Neural crest cell (in vitro differentiated cells): ENCODE measurements at regions not wholly inside any gene's neighbourhood (a gene's known extent, or its start where the extent isn't known, plus 50 kb on each side); places are given as distances from the start of the nearest gene placed in this dataset.

Experiments
- DNase-seq: peaks from one replicate; pipeline ENCODE4 v3.0.0; 2021; ENCODE audit warnings: low read depth, mixed read lengths, low spot score
- H3K27ac Mint-ChIP-seq: one replicate; pipeline ENCODE4 v1.8.0; 2021; ENCODE audit warnings: mild to moderate bottlenecking, mixed read lengths; ENCODE audit not compliant: unreplicated experiment
- H3K27me3 Mint-ChIP-seq: 2 replicates; pipeline ENCODE4 v1.8.0; 2021; ENCODE audit warnings: low read depth, mild to moderate bottlenecking, mixed read lengths
- H3K36me3 Mint-ChIP-seq: 2 replicates; pipeline ENCODE4 v1.8.0; 2021; ENCODE audit warnings: low read depth, mild to moderate bottlenecking, mixed read lengths
- H3K4me1 Mint-ChIP-seq: 2 replicates; pipeline ENCODE4 v1.8.0; 2021; ENCODE audit warnings: mixed read lengths
- H3K4me3 Mint-ChIP-seq: one replicate; pipeline ENCODE4 v1.8.0; 2021; ENCODE audit warnings: mild to moderate bottlenecking, mixed read lengths
- H3K9me3 Mint-ChIP-seq: 2 replicates; pipeline ENCODE4 v1.8.0; 2021; ENCODE audit warnings: mixed read lengths
- TF ChIP-seq, protein P1 (sequence below): fragments of 200-600 bp; sonication (generic); conservative IDR thresholded peaks from 2 replicates; pipeline ENCODE4 v1.5.0; 2021; ENCODE audit warnings: antibody characterized with exemption, mild to moderate bottlenecking

DNA sequence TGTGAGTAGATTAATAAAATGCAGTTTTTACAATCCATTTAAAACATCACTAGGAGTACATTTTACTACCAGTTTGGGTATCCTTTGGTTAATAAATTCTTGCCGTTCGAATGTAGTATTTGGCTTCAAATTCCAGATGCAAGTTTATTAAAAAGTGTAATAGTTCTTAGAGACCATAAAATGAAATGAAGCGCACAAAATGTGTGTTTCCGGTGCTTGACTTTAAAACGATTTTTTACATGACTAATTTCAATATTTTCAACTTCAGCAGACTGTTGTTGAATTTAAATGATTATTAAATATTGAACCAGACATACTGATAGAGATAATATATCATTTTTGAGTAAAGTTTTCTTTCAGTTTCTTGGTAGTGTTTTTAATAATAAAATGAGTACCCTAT lies 138.4 kb upstream of the NAALADL2 start:
- TF ChIP-seq, protein P1, sequence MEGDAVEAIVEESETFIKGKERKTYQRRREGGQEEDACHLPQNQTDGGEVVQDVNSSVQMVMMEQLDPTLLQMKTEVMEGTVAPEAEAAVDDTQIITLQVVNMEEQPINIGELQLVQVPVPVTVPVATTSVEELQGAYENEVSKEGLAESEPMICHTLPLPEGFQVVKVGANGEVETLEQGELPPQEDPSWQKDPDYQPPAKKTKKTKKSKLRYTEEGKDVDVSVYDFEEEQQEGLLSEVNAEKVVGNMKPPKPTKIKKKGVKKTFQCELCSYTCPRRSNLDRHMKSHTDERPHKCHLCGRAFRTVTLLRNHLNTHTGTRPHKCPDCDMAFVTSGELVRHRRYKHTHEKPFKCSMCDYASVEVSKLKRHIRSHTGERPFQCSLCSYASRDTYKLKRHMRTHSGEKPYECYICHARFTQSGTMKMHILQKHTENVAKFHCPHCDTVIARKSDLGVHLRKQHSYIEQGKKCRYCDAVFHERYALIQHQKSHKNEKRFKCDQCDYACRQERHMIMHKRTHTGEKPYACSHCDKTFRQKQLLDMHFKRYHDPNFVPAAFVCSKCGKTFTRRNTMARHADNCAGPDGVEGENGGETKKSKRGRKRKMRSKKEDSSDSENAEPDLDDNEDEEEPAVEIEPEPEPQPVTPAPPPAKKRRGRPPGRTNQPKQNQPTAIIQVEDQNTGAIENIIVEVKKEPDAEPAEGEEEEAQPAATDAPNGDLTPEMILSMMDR = no peak
- Mint-ChIP-seq H3K27ac (no peak overlapping the region), H3K36me3 (no peaks in the 10 kb centered on the region), H3K9me3 (peaks cover 2% of the 10 kb centered on the region), H3K4me3 (no peak overlapping the region), H3K4me1 (peaks cover 6% of the 10 kb centered on the region), H3K27me3 (no peaks in the 10 kb centered on the region)
- DNase-seq = no peak

DNA sequence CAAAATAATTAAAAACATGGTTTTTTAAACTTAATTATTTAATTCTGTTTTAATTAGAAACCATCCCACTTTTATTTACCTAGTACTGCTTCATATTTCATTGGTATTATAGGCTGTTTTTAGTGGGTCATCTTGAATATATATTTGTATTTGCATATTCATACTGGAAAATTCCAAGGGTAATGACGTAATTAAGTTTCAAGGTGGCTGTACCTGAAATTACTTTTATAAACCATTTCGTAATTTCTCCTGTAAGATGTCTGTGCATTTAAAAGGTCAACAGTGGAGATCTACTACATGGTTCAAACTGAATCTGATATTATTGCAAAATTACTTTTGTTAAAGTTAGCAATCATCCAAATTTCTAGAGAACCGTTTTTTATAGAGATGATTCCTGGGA lies 133.8 kb upstream of the NAALADL2 start:
- no peaks in the 10 kb centered on the region for H3K36me3 Mint-ChIP-seq
- TF ChIP-seq, protein P1 = no peak
- H3K27me3 Mint-ChIP-seq = no peaks in the 10 kb centered on the region
- no peak overlapping the region for H3K4me3 Mint-ChIP-seq
- H3K4me1 Mint-ChIP-seq = no peaks in the 10 kb centered on the region
- no peak overlapping the region for H3K27ac Mint-ChIP-seq
- peaks cover 2% of the 10 kb centered on the region for H3K9me3 Mint-ChIP-seq
- no peak for DNase-seq

DNA sequence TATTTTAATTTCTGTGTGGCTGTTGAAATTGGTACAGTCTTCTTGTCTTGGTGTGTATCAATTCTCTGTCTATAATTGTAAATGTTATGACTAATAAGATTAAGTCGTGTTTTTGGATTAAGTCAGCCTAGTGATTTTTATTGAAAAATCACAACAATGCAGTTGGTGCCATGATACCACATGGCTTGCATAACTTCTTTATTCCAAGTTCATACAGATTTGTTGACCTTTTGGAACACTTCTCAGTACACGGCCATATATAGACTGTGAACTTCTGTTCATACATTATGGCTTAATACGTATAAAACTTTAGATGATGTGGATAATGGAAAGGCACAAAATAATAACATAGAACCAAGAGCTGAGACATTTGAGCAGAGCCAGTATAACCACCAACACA lies 121.2 kb upstream of the NAALADL2 start:
- Mint-ChIP-seq H3K4me3 (no peak overlapping the region), H3K36me3 (no peaks in the 10 kb centered on the region), H3K27me3 (no peaks in the 10 kb centered on the region), H3K4me1 (no peaks in the 10 kb centered on the region), H3K27ac (no peak overlapping the region), H3K9me3 (no peaks in the 10 kb centered on the region)
- no peak for DNase-seq
- TF ChIP-seq, protein P1 = no peak

DNA sequence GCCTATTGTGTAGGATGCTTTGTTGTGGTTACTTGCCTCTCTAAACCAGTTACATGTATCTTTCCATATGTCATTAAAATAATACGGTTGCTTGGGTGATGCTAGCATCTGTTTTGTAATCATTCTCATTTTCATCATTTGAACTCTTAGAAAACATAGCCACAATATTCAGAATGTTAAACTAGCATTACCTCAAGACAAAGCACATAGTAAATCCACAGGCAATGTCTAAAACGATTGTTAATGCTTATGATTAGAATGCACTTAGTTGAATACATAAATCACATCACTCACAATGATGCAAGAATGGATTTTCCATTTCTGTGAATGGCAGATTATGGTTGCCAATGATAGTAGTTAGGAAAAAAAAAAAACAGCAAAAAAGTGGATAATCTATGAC lies 110.0 kb upstream of the NAALADL2 start:
- Mint-ChIP-seq H3K9me3 (peaks cover 11% of the 10 kb centered on the region), H3K4me1 (no peaks in the 10 kb centered on the region), H3K36me3 (peaks cover 14% of the 10 kb centered on the region)

DNA sequence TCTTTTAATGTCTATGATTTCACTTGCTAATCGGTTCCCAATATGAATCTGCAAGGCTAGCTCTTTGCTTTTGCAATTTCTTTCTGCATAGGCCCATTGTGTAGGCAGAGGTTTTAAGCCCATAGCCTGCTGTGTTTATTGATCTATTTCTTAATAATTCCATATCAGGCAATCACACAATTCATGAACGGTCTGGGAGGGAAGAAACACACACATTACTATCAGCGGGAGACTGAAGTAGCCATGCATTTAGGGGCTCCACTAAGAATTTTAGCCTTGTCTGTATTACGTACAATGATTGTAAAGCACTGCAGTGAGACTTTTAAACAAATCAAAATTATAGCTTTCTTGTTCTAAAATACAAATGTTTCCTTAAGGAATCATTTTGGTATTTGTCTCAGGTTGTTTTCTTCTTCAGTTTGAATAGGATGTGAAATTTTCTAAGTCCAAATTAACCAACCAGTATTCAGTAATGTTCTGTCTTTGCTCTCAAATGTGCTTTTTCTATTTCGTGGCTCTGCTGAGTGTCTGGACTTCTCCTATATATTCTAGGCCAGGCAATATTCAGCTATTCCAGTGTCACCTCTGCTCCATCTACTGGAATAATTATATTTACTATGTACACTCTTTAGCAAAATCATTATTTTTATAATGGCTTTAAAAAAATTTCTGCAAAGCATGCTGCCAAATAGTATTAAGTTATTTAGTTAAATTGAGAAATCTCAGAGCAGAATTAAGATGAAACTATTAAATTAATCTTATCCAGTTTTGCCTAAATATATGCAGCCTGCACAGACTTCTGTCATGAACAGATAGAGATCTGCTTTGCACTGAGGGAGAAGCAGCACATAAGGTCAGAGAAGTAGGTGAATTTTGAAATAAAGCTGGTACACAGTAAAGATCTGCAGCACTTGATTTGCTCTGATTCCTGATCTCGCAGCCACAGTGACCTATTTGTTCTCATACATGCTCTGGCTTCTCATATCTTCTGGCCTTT lies 103.0 kb upstream of the NAALADL2 start:
- Mint-ChIP-seq H3K27me3 (no peaks in the 10 kb centered on the region), H3K36me3 (peaks cover 5% of the 10 kb centered on the region), H3K9me3 (peaks cover 5% of the 10 kb centered on the region), H3K4me3 (no peak overlapping the region), H3K4me1 (no peaks in the 10 kb centered on the region), H3K27ac (no peak overlapping the region)
- no peak for DNase-seq
- TF ChIP-seq, protein P1 = no peak

More for the DNA sequence above, 110.0 kb upstream of the NAALADL2 start:
- DNase-seq = no peak
- H3K27me3 Mint-ChIP-seq = no peaks in the 10 kb centered on the region
- no peak overlapping the region for H3K4me3 Mint-ChIP-seq
- H3K27ac Mint-ChIP-seq = no peak overlapping the region
- TF ChIP-seq, protein P1 = no peak
